B cell (primary cell): ENCODE measurements at regions not wholly inside any gene's neighbourhood (a gene's known extent, or its start where the extent isn't known, plus 50 kb on each side); places are given as distances from the start of the nearest gene placed in this dataset.

Experiments used
- ATAC-seq: fragments of 200-7000 bp; cut with Tn5 transposase; one replicate; pipeline ENCODE4 v1.10.0; 2021; ENCODE audit warnings: low read depth, mild to moderate bottlenecking, moderate number of reproducible peaks, moderate library complexity
- CTCF ChIA-PET: fragments of 350-600 bp; sonication (Branson Sonifier 250); formaldehyde crosslinking; loops from one replicate; lab custom pipeline; 2021; ENCODE audit warnings: antibody characterized with exemption, inconsistent platforms; lab: Charles Lee
- POLR2A ChIA-PET: fragments of 350-600 bp; sonication (Branson Sonifier 250); formaldehyde crosslinking; loops from one replicate; lab custom pipeline; 2021; ENCODE audit warnings: antibody characterized with exemption; lab: Charles Lee
- DNase-seq: peaks from one replicate; pipeline ENCODE4 v3.0.0; 2013
- H2AFZ ChIP-seq: 2 replicates; pipeline ENCODE4 v1.6.1; 2012; ENCODE audit warnings: mild to moderate bottlenecking, low read depth, low read length; ENCODE audit not compliant: insufficient read depth, poor library complexity, severe bottlenecking
- H3K27ac ChIP-seq, 2 donors: 1 replicate in 1 of 2; 2 replicates in 1 of 2; pipeline ENCODE4 v1.5.1; 2012 to 2013; ENCODE audit warnings: low read length in 2 of 2, mild to moderate bottlenecking in 2 of 2, moderate library complexity in 1 of 2
- H3K27me3 ChIP-seq, 4 experiments: fragments of 200-600 bp in 1 of 4; sonication (generic) in 1 of 4; replicated peaks in 1 of 4; 1 replicate in 2 of 4; 2 replicates in 2 of 4; pipeline versions ENCODE4 v1.6.1 to v1.7.0; 2013 to 2016; ENCODE audit warnings: low read length in 3 of 4, mild to moderate bottlenecking in 2 of 4, mixed read lengths in 1 of 4, moderate library complexity in 1 of 4; ENCODE audit not compliant: insufficient read depth in 4 of 4, control insufficient read depth in 3 of 4; ENCODE audit errors: control extremely low read depth in 1 of 4
- H3K36me3 ChIP-seq, 2 experiments: replicated peaks in 1 of 2; 1 replicate in 1 of 2; 2 replicates in 1 of 2; pipeline versions ENCODE4 v1.6.1 to v1.7.1; 2013; ENCODE audit warnings: low read length in 1 of 2; ENCODE audit not compliant: insufficient read depth in 2 of 2, control insufficient read depth in 1 of 2; ENCODE audit errors: control extremely low read depth in 1 of 2, extremely low read depth in 1 of 2
- H3K4me1 ChIP-seq, 2 donors: fragments of 200-600 bp in 1 of 2; sonication (generic) in 1 of 2; 1 replicate in 1 of 2; 2 replicates in 1 of 2; pipeline versions ENCODE4 v1.5.1 to v1.6.1; 2013 to 2017; ENCODE audit warnings: low read length in 2 of 2; ENCODE audit not compliant: control insufficient read depth in 2 of 2, insufficient read depth in 2 of 2
- H3K4me2 ChIP-seq: replicated peaks from 2 replicates; pipeline ENCODE3; 2012; ENCODE audit warnings: mild to moderate bottlenecking, low read depth, low read length; ENCODE audit not compliant: poor library complexity, severe bottlenecking
- H3K4me3 ChIP-seq, 5 experiments: fragments of 200-600 bp in 1 of 5; sonication (generic) in 1 of 5; 1 replicate in 3 of 5; 2 replicates in 2 of 5; pipeline versions ENCODE4 v1.5.1 to v1.7.0; 2011 to 2016; ENCODE audit warnings: low read length in 4 of 5, mild to moderate bottlenecking in 4 of 5, low read depth in 2 of 5, control low read depth in 1 of 5, moderate library complexity in 1 of 5; ENCODE audit not compliant: insufficient read depth in 1 of 5; ENCODE audit errors: control extremely low read depth in 1 of 5, extremely low read depth in 1 of 5
- H3K79me2 ChIP-seq: fragments of 200-600 bp; sonication (generic); one replicate; pipeline ENCODE4 v1.6.0; 2016; ENCODE audit warnings: low read length; ENCODE audit not compliant: control insufficient read depth, insufficient read depth
- H3K9ac ChIP-seq: fragments of 200-600 bp; sonication (generic); 2 replicates; pipeline ENCODE4 v1.6.1; 2017; ENCODE audit warnings: mild to moderate bottlenecking, low read length, moderate library complexity
- H3K9me3 ChIP-seq, 3 donors: one replicate each; pipeline versions ENCODE4 v1.6.1 to v1.7.1; 2013; ENCODE audit warnings: low read length in 2 of 3; ENCODE audit not compliant: control insufficient read depth in 2 of 3, insufficient read depth in 1 of 3; ENCODE audit errors: control extremely low read depth in 1 of 3
- H4K20me1 ChIP-seq: 2 replicates; pipeline ENCODE4 v1.6.0; 2012; ENCODE audit warnings: mild to moderate bottlenecking, low read length; ENCODE audit not compliant: insufficient read depth, control insufficient read depth, poor library complexity, severe bottlenecking
- H3K27ac Mint-ChIP-seq: one replicate; pipeline ENCODE4 v1.8.0; 2021; ENCODE audit warnings: mixed read lengths
- H3K27me3 Mint-ChIP-seq: one replicate; pipeline ENCODE4 v1.8.0; 2021; ENCODE audit warnings: mixed read lengths
- H3K4me1 Mint-ChIP-seq: one replicate; pipeline ENCODE4 v1.8.0; 2021; ENCODE audit warnings: mixed read lengths
- H3K4me3 Mint-ChIP-seq: one replicate; pipeline ENCODE4 v1.8.0; 2021; ENCODE audit warnings: mixed read lengths
- H3K9me3 Mint-ChIP-seq: one replicate; pipeline ENCODE4 v1.8.0; 2022; ENCODE audit warnings: mixed read lengths; ENCODE audit not compliant: insufficient read depth
- EZH2 ChIP-seq: IDR thresholded peaks from 2 replicates; pipeline ENCODE4 v1.6.1; 2012; ENCODE audit warnings: borderline replicate concordance, low read depth, mild to moderate bottlenecking, moderate library complexity, low read length; ENCODE audit not compliant: insufficient read depth, poor library complexity, severe bottlenecking
- WGBS: methylation state at CpG from one replicate; pipeline ENCODE4 v1.1.5; 2013; ENCODE audit warnings: missing lambda C conversion rate; ENCODE audit not compliant: insufficient coverage; 5-methylcytosine and 5-hydroxymethylcytosine counted together
- intact Hi-C: fragments of 100-400 bp; cut with micrococcal nuclease; formaldehyde crosslinking; loops from one replicate; pipeline ENCODE4 v1.10.0; 2022
- TF ChIP-seq, protein P1 (sequence below): fragments of 200-600 bp; IDR thresholded peaks from one replicate; pipeline ENCODE4 v1.8.0; 2022; ENCODE audit warnings: antibody characterized with exemption, mild to moderate bottlenecking

DNA sequence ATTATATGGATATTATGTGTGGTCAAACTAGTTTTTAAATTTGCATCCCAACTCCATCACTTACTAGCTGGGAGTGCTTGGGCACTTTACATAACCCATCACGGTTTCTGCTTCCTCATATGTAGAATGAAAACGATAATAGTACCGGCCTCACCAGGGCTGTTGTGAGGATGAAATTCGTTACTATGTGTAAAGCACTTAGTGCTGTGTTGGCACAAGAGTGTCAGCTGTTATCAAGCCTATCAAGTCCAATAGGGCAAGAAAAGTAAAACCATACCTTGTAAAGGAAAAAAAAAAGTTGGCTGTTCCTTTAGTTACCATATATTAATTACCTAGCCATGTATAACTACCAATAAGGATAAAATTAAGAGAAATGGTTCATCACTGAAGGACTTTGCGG lies 65.4 kb downstream of the TET3 start:
- Histone ChIP-seq H3K36me3 (peaks cover 0 to 44% of the 10 kb centered on the region in 2 experiments), H3K9ac (no peak overlapping the region), H3K4me3 (no peak overlapping the region), H3K4me1 (peaks cover 13 to 18% of the 10 kb centered on the region in 2 donors), H3K27ac (no peak overlapping the region), H3K9me3 (no peaks in the 10 kb centered on the region), H2AFZ (no peak overlapping the region), H3K4me2 (no peak overlapping the region), H4K20me1 (peaks cover 43% of the 10 kb centered on the region), H3K79me2 (peaks cover 95% of the 10 kb centered on the region), H3K27me3 (no peaks in the 10 kb centered on the region)
- no peak overlapping the region for H3K27ac Mint-ChIP-seq
- H3K4me1 Mint-ChIP-seq = peaks cover 36% of the 10 kb centered on the region
- no CpG with 5 or more reads among the region's 5 CpGs for WGBS
- POLR2A ChIA-PET = no interaction called here
- no peak for ATAC-seq
- intact Hi-C loops = no loop called here
- TF ChIP-seq EZH2 = no peak
- TF ChIP-seq, protein P1, sequence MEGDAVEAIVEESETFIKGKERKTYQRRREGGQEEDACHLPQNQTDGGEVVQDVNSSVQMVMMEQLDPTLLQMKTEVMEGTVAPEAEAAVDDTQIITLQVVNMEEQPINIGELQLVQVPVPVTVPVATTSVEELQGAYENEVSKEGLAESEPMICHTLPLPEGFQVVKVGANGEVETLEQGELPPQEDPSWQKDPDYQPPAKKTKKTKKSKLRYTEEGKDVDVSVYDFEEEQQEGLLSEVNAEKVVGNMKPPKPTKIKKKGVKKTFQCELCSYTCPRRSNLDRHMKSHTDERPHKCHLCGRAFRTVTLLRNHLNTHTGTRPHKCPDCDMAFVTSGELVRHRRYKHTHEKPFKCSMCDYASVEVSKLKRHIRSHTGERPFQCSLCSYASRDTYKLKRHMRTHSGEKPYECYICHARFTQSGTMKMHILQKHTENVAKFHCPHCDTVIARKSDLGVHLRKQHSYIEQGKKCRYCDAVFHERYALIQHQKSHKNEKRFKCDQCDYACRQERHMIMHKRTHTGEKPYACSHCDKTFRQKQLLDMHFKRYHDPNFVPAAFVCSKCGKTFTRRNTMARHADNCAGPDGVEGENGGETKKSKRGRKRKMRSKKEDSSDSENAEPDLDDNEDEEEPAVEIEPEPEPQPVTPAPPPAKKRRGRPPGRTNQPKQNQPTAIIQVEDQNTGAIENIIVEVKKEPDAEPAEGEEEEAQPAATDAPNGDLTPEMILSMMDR = no peak
- no peaks in the 10 kb centered on the region for H3K27me3 Mint-ChIP-seq
- H3K4me3 Mint-ChIP-seq = no peak overlapping the region
- H3K9me3 Mint-ChIP-seq = no peaks in the 10 kb centered on the region
- CTCF ChIA-PET = interaction anchor here (1.8 kb wide), 1 partner anchor 14 kb away, joined by 6 read pairs; no protein-coding TSS in a partner anchor
- no peak for DNase-seq

DNA sequence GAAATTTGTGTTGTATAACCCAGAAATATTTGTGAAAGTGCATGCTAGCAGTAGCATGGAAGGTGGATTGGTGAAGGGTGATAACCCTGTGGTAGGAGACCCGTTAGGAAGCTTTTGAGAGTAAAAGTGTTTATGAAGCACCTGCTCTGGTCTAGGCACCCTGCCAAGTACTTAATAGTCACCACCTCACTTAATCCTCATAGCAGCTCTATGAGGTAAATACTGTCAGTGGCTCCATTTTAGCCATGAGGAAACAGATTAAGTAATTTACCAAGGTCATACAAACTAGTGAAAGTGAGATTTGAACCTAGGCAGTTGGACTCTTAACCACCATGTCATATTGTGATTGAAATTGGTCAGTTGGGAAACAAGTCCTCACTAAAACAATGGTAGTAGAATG lies 66.8 kb downstream of the TET3 start:
- Histone ChIP-seq H3K4me1 (peaks cover 13 to 18% of the 10 kb centered on the region in 2 donors), H3K27me3 (no peaks in the 10 kb centered on the region), H2AFZ (no peak overlapping the region), H3K36me3 (peaks cover 3 to 48% of the 10 kb centered on the region in 2 experiments), H3K4me3 (no peak overlapping the region), H3K9ac (no peak overlapping the region), H3K79me2 (peaks cover 92% of the 10 kb centered on the region), H4K20me1 (peaks cover 31% of the 10 kb centered on the region), H3K4me2 (no peak overlapping the region), H3K9me3 (no peaks in the 10 kb centered on the region), H3K27ac (no peak overlapping the region)
- ATAC-seq (no peak), DNase-seq (no peak)
- CTCF ChIA-PET = interaction anchor here (0.6 to 1.3 kb wide), 2 partner anchors 18 to 107 kb away, joined by 3 to 4 read pairs; no protein-coding TSS in a partner anchor
- intact Hi-C loops = no loop called here
- no peaks in the 10 kb centered on the region for H3K27me3 Mint-ChIP-seq
- peaks cover 34% of the 10 kb centered on the region for H3K4me1 Mint-ChIP-seq
- no peak for TF ChIP-seq EZH2
- TF ChIP-seq, protein P1 = no peak
- H3K4me3 Mint-ChIP-seq = no peak overlapping the region
- POLR2A ChIA-PET = no interaction called here
- H3K9me3 Mint-ChIP-seq = no peaks in the 10 kb centered on the region
- no CpG with 5 or more reads among the region's 1 CpG for WGBS
- H3K27ac Mint-ChIP-seq = no peak overlapping the region
